IMR-90 (cell line): ENCODE measurements at regions not wholly inside any gene's neighbourhood (a gene's known extent, or its start where the extent isn't known, plus 50 kb on each side); places are given as distances from the start of the nearest gene placed in this dataset.

ENCODE experiments used
- ATAC-seq: fragments of 200-7000 bp; cut with Tn5 transposase; 2 replicates; pipeline ENCODE4 v1.9.1; 2020; ENCODE audit warnings: low read depth, mild to moderate bottlenecking, moderate library complexity
- BruUV-seq: library from RNA; stranded (reverse); fragments of 400-500 nt; replicated peaks from 2 replicates; lab custom pipeline; 2021; lab: Mats Ljungman, UMichigan
- CTCF ChIA-PET: fragments of 300-600 bp; formaldehyde crosslinking; extraction: SDS; loops from one replicate; lab custom pipeline; 2021; ENCODE audit warnings: antibody characterized with exemption; lab: Yijun Ruan, JAX
- POLR2A ChIA-PET: fragments of 300-600 bp; sonication (Branson Sonifier 250); formaldehyde crosslinking; loops from one replicate; lab custom pipeline; 2022; ENCODE audit warnings: antibody characterized with exemption; ENCODE audit not compliant: unreplicated experiment; lab: Charles Lee
- DNase-seq: peaks from one replicate; pipeline ENCODE4 v3.0.0; 2013
- H2AFZ ChIP-seq: replicated peaks from 2 replicates; pipeline ENCODE3; 2013; ENCODE audit warnings: low read length, mild to moderate bottlenecking; ENCODE audit not compliant: poor library complexity
- H2AK5ac ChIP-seq: 2 replicates; pipeline ENCODE4 v1.6.1; 2013; ENCODE audit warnings: low read depth, low read length, inconsistent platforms
- H2AK9ac ChIP-seq: replicated peaks from 2 replicates; pipeline ENCODE3; 2013; ENCODE audit warnings: mild to moderate bottlenecking, low read depth, low read length, moderate library complexity; ENCODE audit not compliant: poor library complexity
- H2BK120ac ChIP-seq: 2 replicates; pipeline ENCODE4 v1.6.1; 2013; ENCODE audit warnings: low read depth, low read length, inconsistent platforms
- H2BK15ac ChIP-seq: 3 replicates; pipeline ENCODE4 v1.6.1; 2013; ENCODE audit warnings: low read depth, low read length, inconsistent platforms
- H2BK20ac ChIP-seq: 2 replicates; pipeline ENCODE4 v1.6.1; 2013; ENCODE audit warnings: low read depth, mild to moderate bottlenecking, inconsistent platforms, low read length, moderate library complexity
- H2BK5ac ChIP-seq: 2 replicates; pipeline ENCODE4 v1.6.1; 2013; ENCODE audit warnings: mild to moderate bottlenecking, low read depth, low read length, inconsistent platforms; ENCODE audit not compliant: poor library complexity, severe bottlenecking
- H3K14ac ChIP-seq: replicated peaks from 2 replicates; pipeline ENCODE4 v1.6.1; 2013; ENCODE audit warnings: low read depth, low read length, inconsistent platforms
- H3K18ac ChIP-seq: 2 replicates; pipeline ENCODE4 v1.6.1; 2013; ENCODE audit warnings: low read depth, low read length, control low read depth
- H3K23ac ChIP-seq: 2 replicates; pipeline ENCODE4 v1.6.1; 2013; ENCODE audit warnings: low read depth, low read length, inconsistent platforms
- H3K27ac ChIP-seq: 2 replicates; pipeline ENCODE4 v1.5.1; 2013; ENCODE audit warnings: mild to moderate bottlenecking, control low read depth, low read length; ENCODE audit not compliant: insufficient read depth
- H3K27me3 ChIP-seq: 2 replicates; pipeline ENCODE4 v1.6.1; 2013; ENCODE audit warnings: low read length; ENCODE audit not compliant: control insufficient read depth, insufficient read depth
- H3K36me3 ChIP-seq: 2 replicates; pipeline ENCODE4 v1.6.1; 2013; ENCODE audit warnings: low read length, mixed read lengths; ENCODE audit not compliant: control insufficient read depth, insufficient read depth
- H3K4ac ChIP-seq: 2 replicates; pipeline ENCODE4 v1.6.1; 2013; ENCODE audit warnings: low read depth, low read length, inconsistent platforms
- H3K4me1 ChIP-seq: 2 replicates; pipeline ENCODE4 v1.6.1; 2013; ENCODE audit warnings: low read length, mixed read lengths; ENCODE audit not compliant: control insufficient read depth, insufficient read depth
- H3K4me2 ChIP-seq: 2 replicates; pipeline ENCODE4 v1.6.1; 2013; ENCODE audit warnings: low read depth, mild to moderate bottlenecking, control low read depth, low read length, moderate library complexity
- H3K4me3 ChIP-seq: 2 replicates; pipeline ENCODE4 v1.5.1; 2013; ENCODE audit warnings: low read depth, mild to moderate bottlenecking, control low read depth, low read length, moderate library complexity; ENCODE audit not compliant: insufficient read depth
- H3K56ac ChIP-seq: 2 replicates; pipeline ENCODE4 v1.6.1; 2013; ENCODE audit warnings: low read length, inconsistent platforms; ENCODE audit not compliant: insufficient read depth; ENCODE audit errors: extremely low read depth
- H3K79me1 ChIP-seq, 2 experiments: 2 replicates each; pipeline ENCODE4 v1.6.1; 2013; ENCODE audit warnings: low read length in 2 of 2, inconsistent platforms in 1 of 2, low read depth in 1 of 2
- H3K9ac ChIP-seq: 2 replicates; pipeline ENCODE4 v1.6.1; 2013; ENCODE audit warnings: low read depth, low read length, control low read depth
- H3K9me1 ChIP-seq: 2 replicates; pipeline ENCODE4 v1.6.1; 2013; ENCODE audit warnings: low read length, inconsistent platforms; ENCODE audit not compliant: insufficient read depth
- H3K9me3 ChIP-seq: 2 replicates; pipeline ENCODE4 v1.6.1; 2013; ENCODE audit warnings: low read length; ENCODE audit not compliant: control insufficient read depth, insufficient read depth
- H4K20me1 ChIP-seq: 2 replicates; pipeline ENCODE4 v1.6.1; 2013; ENCODE audit warnings: low read length, inconsistent platforms; ENCODE audit not compliant: insufficient read depth
- H4K5ac ChIP-seq: 2 replicates; pipeline ENCODE4 v1.6.1; 2013; ENCODE audit warnings: mild to moderate bottlenecking, low read depth, low read length, control low read depth
- H4K8ac ChIP-seq, 2 experiments: 2 replicates each; pipeline ENCODE4 v1.6.1; 2013; ENCODE audit warnings: low read depth in 2 of 2, low read length in 2 of 2, control low read depth in 1 of 2, inconsistent platforms in 1 of 2
- H4K91ac ChIP-seq: 2 replicates; pipeline ENCODE4 v1.6.1; 2013; ENCODE audit warnings: low read depth, low read length, inconsistent platforms; ENCODE audit not compliant: insufficient read depth
- CTCF ChIP-seq: conservative IDR thresholded peaks from 2 replicates; pipeline ENCODE4 v1.5.1; 2012; ENCODE audit warnings: mild to moderate bottlenecking, low read depth, low read length, improper control_type of control experiment
- ELK1 ChIP-seq: fragments of 150-350 bp; IDR thresholded peaks from 2 replicates; pipeline ENCODE4 v1.6.1; 2016; ENCODE audit warnings: low read depth, mild to moderate bottlenecking, low read length, moderate library complexity, borderline replicate concordance
- RCOR1 ChIP-seq: IDR thresholded peaks from 2 replicates; pipeline ENCODE4 v1.6.1; 2012; ENCODE audit warnings: mild to moderate bottlenecking, low read length, improper control_type of control experiment; ENCODE audit not compliant: insufficient replicate concordance
- RFX5 ChIP-seq: IDR thresholded peaks from 2 replicates; pipeline ENCODE4 v1.8.0; 2012; ENCODE audit warnings: low read depth, mild to moderate bottlenecking, low read length, moderate library complexity
- SMC3 ChIP-seq: fragments of 150-350 bp; IDR thresholded peaks from 2 replicates; pipeline ENCODE4 v1.6.1; 2016; ENCODE audit warnings: low read depth, mild to moderate bottlenecking, antibody characterized with exemption, low read length, moderate library complexity
- USF2 ChIP-seq: fragments of 150-350 bp; IDR thresholded peaks from 2 replicates; pipeline ENCODE4 v1.6.1; 2017; ENCODE audit warnings: mild to moderate bottlenecking, antibody characterized with exemption, low read length, low read depth
- WGBS, 2 experiments: methylation state at CpG; one replicate each; pipeline versions ENCODE4 v1.1.5 to v1.1.7; 2013; ENCODE audit warnings: missing lambda C conversion rate in 2 of 2; ENCODE audit not compliant: insufficient read length in 1 of 2; ENCODE audit errors: extremely low coverage in 2 of 2; 5-methylcytosine and 5-hydroxymethylcytosine counted together
- dilution Hi-C: fragments of 300-500 bp; cut with HindIII; formaldehyde crosslinking; loops from one replicate; pipeline ENCODE4 v1.14.3; 2018; ENCODE audit warnings: low sequenced_read_pairs; ENCODE audit not compliant: unreplicated experiment
- in situ Hi-C: fragments of 300-500 bp; cut with MboI; formaldehyde crosslinking; loops from 3 replicates; pipeline ENCODE4 v1.14.3; 2019; ENCODE audit warnings: low sequenced_read_pairs, inconsistent platforms, mixed read lengths
- intact Hi-C: fragments of 100-400 bp; cut with micrococcal nuclease; formaldehyde crosslinking; loops from 2 replicates; pipeline ENCODE4 v1.10.0; 2022

- Histone ChIP-seq H3K9me3 (no peaks in the 10 kb centered on the region), H3K4me1 (no peaks in the 10 kb centered on the region), H2AK5ac (no peak overlapping the region), H3K14ac (no peak overlapping the region), H3K4me2 (no peak overlapping the region), H4K91ac (no peak overlapping the region), H4K5ac (no peak overlapping the region), H2AFZ (no peak overlapping the region), H2AK9ac (no peak overlapping the region), H3K9ac (no peak overlapping the region), H3K56ac (no peak overlapping the region), H3K18ac (no peak overlapping the region), H3K79me1 (no peaks in the 10 kb centered on the region), H2BK15ac (no peak overlapping the region), H3K27ac (no peak overlapping the region), H2BK120ac (no peak overlapping the region), H3K4me3 (no peak overlapping the region), H2BK20ac (no peak overlapping the region), H4K20me1 (no peaks in the 10 kb centered on the region), H2BK5ac (no peak overlapping the region), H4K8ac (no peak overlapping the region), H3K23ac (no peak overlapping the region), H3K27me3 (peaks cover 57% of the 10 kb centered on the region), H3K9me1 (no peaks in the 10 kb centered on the region), H3K4ac (no peak overlapping the region), H3K36me3 (no peaks in the 10 kb centered on the region)
- 100% methylated on average over 1 of the region's 2 CpGs; no CpG with 5 or more reads in 1 of the 2 experiments for WGBS, 2 experiments
- intact Hi-C loops, result no loop called here
- CTCF ChIA-PET, result no interaction called here
- BruUV-seq, result no TSS peak
- POLR2A ChIA-PET, result no interaction called here
- in situ Hi-C loops, result no loop called here
- dilution Hi-C loops, result no loop called here
- TF ChIP-seq USF2, result no peak
- no peak for TF ChIP-seq RCOR1
- no peak for TF ChIP-seq CTCF
- no peak for TF ChIP-seq ELK1
- TF ChIP-seq SMC3, result no peak
- TF ChIP-seq RFX5, result no peak
- DNase-seq (no peak), ATAC-seq (no peak)
Observed at GRCh38 chr6:14193524-14193923, 76.0 kb downstream of the CD83 start.
